ENCODE measurements at regions not wholly inside any gene's neighbourhood (a gene's known extent, or its start where the extent isn't known, plus 50 kb on each side); places are given as distances from the start of the nearest gene placed in this dataset.

GRCh38 chr21:43332861-43333297 lies 94.1 kb downstream of the SIK1 start:
- no peak for DNase-seq (ENCODE audit: low read depth in 2 of 2)

DNA sequence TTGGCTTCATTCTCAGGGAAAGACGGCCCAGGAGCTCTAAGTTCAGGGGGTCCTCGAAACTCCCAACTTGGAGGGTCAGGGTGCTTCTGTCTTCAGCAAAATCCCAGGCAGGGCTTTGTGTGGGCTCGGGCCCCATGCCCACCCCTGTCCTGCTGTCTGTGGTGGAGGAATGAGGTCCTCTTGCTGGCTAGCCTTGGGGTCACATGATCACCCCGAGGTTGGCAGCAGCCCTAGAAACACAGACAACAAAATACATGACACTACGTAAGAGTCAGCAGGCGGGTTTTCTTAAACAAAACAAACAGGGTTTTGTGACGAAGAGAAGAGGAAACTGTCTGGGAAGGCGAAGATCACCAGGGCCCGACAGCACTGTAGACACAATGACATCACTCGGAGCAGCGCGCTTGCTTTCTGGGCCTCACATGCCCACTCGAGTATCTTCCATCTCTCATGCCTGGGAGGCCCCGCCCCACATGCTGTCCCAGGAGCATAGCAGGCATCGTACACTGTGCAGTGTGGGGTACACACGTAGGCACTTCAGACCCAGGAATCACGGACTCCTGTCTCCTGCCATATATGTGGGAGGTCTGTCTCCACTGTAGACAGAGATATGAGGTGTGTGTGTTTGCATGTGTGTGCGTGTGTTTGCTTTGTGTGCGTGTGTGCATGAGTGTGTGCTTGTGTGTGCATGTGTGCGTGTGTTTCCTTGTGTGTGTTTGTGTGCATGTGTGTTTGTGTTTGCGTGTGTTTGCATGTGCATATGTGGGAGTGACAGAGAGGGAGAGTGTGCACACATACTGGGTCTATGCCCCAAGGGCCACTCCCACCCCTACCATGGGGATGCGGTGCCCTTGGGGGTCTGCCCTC lies 94.7 kb downstream of the SIK1 start:
- no peak for DNase-seq (ENCODE audit: low read depth in 2 of 2)

DNA sequence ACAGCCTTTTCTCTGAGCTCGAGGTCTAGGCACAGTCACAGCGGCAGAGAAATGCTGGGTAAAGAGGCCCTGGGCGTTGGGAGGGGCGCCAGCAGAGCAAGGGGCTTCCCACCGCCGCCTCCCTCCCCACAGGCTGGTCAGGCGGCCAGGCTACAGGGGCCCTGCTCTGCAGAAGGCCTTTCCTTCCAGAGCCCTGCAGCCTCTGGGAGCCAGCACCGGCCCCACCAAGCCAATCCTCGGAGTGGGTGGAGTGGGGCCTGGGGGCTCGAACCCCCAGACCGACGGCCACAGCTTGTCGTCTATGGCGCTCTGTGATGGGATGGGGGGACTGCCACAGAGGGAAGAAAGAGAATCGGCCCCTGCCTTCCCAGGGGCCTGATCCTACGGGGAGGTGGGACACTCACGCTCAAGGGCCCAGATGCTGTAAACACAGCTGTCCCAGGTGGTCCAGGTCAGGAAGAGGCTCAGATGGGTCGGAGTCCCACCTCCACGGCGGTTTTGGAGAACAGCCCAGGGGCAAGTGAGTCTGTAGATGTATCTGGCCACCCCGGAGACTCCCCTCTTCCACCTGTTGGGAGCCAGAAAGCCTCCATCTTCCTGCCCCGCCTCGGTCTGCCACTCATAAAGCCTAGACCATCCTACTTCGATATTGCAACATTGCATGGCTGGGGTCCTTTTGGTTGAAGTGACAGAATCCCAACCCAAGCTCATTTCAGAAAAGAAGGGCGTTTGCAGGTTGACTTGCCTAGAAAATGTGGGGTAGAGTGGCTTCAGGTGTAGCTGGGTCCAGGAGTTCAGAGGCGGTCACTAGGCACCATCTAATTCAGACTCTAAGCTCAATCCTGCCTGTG lies 95.6 kb downstream of the SIK1 start:
- no peak for DNase-seq (ENCODE audit: low read depth in 2 of 2)

DNA sequence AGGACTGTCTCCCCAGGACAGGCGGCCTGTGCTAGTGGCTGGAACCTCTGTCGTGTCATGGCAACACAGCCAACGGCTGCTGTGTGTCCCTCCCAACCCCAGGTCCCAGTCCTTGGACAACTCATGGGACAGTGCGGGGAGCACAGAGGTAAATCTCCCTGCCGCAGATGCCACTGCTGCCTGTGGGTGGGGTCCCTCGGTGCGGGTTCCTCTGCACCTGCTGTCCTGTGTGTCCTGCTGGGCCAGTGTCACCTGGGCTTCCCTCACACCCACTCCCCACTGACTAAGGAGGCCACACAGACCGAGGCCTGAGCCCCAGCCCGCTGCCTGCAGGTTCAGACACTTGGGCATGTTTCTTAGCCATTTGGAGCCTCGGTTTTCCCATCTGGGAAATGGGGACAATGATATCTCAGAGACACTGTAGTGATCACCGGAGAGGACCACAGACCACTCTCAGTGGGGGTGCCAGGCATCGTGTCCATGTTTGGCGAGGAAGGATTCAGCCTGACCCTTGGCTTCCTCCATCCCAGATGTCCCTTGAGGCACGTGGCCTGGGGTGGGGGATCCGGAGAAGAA lies 96.5 kb downstream of the SIK1 start:
- no peak for DNase-seq (ENCODE audit: low read depth in 2 of 2)

DNA sequence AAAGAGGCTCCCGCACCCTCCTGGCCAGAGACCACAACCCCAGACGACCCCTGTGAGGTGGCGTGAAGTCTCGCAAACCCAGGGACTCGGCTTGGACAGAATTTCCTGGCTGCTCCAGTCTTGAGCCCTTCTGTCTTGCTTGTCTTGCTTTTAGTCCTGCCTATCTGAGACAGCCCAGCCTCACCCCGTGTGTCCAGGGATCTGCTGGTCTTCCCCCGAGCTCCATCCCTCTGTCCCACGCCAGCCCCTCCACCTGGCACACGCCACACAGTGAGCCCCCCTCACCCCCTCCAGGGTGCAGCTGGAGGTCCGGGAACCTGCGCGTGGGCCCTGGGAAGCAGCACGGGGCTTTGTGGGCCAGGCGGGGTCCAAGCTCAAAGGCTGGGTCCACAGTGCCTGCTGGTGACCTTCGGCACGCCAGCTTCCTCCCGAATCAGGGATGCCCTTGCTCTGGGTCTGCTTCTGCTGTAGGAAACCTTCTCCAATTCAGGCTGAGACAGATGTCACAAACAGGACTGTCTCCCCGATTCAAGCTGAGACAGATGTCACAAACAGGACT lies 97.1 kb downstream of the SIK1 start:
- DNase-seq (ENCODE audit: low read depth in 2 of 2) = no peak

DNA sequence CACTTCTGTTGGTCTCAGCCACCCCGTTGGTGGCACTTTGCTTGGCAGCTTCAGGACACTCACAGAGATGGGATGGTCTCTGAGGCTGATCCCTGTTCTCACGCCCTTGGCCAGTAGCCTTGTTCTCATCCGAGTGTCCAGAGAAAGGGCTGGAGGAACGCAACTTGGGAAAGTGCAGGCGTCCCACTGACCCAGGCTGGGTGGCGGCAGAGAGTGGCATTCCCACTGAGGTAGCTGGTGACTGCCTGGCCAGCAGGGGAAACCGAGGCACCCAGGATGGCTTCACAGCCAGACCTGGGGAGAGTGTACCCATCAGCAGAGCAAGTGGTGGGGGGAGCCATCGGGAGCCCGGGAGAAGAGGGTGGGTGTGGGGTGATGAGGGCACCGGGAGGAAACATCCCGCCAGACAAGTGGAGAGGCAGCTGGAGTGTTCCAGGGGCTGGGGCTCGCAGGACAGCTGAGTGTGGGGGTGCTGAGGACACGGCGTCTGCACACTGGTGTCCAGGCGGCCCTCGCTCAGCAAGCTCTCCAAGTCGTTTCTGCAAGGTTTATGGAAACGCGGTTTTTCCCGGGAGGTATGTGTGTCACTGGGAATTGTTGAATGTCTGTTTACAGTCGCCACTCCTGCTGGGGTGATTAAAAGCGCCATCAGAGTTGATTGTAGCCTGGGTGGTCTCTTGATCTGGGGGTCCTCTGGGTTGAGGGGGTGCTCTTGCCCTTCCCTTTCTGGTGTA lies 97.8 kb downstream of the SIK1 start:
- DNase-seq (ENCODE audit: low read depth in 2 of 2) = no peak

DNA sequence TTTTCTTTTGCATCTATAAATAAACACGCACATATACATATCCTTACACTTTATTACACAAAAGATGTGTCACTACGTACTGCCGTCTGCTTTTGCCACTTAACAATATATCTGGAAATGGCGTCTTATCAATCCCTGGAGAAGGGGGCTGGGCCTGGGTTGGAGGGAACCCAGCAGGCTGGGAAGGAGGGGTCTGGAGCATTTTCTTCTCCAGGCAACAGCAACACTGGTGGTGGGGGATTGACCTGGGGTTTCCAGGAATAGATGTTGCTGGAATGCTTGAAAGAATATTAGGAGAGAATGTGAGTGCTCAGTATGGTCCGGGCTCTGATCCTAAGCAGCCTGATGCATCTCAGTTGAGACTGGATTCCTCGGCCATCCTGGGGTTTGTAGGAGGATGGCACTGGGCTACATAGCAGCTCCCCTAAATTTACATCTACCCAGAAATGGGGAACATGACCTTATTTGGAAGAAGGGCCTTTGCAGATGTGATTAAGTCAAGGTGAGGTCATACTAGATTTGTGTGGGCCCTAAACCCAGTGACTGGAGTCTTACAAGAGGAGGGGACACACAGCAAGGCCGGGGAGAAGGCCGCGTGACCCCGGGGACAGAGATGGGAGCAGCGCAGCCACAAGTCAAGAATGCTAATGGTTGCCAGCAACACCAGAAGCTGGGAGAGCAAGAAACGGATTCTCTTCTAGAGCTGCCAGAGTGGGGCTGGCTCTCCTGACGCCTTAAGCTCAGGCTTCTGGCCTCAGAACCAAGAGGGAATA lies 98.6 kb downstream of the SIK1 start:
- DNase-seq (ENCODE audit: low read depth in 2 of 2) = no peak

DNA sequence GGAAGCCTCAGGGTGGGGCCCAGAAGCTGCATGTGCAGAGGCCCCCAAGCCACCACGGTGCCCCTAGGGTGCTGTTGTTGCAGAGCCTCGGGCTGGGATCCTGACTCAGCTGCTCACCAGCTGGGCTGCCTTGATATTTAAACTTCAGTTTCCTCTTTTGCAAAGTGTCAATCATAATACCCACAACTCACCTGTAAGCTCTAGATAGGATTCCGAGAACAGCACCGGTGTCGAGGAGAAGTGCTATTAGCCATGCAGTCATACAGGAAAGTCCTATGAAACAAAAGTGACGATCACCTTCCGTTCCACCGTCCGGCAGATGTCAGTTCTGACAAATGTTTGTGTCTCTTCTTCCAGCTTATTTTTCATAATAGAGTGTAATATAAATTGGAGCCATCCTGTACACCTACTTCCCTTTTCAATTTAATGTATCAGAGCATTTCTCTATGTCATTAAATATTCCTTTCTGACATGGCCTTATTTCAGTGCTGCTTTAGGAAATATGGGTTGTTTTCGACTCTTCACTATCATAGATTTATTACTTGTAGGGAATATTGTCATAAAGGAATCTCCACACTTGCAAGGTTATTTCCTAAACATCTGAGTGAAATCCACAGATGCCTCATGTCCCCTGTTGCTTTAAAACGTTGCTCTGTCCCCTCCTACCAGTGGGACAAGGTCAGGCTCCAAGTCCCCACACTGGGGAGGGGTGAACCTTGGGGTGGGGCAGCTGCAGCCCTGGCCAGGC lies 100.8 kb downstream of the SIK1 start:
- DNase-seq (ENCODE audit: low read depth in 2 of 2) = no peak

DNA sequence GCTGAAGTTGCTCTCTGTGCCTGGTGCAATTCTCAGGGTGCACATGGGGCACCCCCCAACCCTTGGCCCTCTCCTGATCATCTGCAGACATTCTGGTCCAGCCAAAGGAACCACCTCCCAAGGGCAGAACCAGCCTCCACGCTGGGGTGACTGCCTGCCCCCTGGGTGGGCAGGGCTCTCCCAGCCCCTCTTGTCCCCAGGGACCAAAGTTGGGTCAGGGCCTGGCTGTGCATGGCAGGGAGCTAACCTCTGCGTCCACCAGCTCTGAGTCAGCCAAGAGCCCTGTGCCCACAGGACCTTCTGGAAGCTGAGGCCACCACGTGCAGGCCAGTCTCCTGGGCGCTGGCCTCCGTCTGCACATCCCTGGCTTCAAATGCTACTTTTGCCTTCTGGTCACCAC lies 101.9 kb downstream of the SIK1 start:
- DNase-seq (ENCODE audit: low read depth in 2 of 2) = no peak

GRCh38 chr21:43324596-43324995 lies 102.3 kb downstream of the SIK1 start:
- DNase-seq (ENCODE audit: low read depth in 2 of 2) = no peak

- DNase-seq (ENCODE audit: low read depth in 2 of 2) = no peak
These were observed 103.5 kb downstream of the SIK1 start for GRCh38 chr21:43323244-43324005.

- DNase-seq (ENCODE audit: low read depth in 2 of 2) = no peak
These were observed 104.1 kb downstream of the SIK1 start for GRCh38 chr21:43322805-43323204.

GRCh38 chr21:43322311-43322710 lies 104.6 kb downstream of the SIK1 start:
- DNase-seq (ENCODE audit: low read depth in 2 of 2) = no peak

- no peak for DNase-seq (ENCODE audit: low read depth in 2 of 2)
These were observed 105.3 kb downstream of the SIK1 start for GRCh38 chr21:43321611-43322010.

GRCh38 chr21:43321111-43321510 lies 105.8 kb downstream of the SIK1 start:
- no peak for DNase-seq (ENCODE audit: low read depth in 2 of 2)

DNA sequence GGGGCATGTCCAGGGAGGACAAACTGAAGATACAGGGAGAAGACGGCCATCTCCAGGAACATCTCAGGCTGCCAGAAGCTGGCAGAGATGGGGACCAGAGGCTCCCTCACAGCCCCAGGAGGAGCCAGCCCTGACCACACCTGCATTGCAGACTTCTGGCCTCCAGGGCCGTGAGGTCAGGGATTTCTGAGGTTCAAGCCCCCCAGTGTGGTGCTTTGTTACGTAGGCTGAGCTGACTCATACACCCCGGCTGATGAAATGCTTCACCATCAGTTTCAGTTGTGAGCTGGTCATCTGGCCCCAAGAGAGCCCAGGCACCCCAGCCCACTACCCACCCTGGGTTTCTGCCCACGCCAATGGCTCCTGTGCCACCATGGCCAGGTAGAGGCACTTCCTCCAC lies 106.4 kb downstream of the SIK1 start:
- DNase-seq (ENCODE audit: low read depth in 2 of 2) = no peak

DNA sequence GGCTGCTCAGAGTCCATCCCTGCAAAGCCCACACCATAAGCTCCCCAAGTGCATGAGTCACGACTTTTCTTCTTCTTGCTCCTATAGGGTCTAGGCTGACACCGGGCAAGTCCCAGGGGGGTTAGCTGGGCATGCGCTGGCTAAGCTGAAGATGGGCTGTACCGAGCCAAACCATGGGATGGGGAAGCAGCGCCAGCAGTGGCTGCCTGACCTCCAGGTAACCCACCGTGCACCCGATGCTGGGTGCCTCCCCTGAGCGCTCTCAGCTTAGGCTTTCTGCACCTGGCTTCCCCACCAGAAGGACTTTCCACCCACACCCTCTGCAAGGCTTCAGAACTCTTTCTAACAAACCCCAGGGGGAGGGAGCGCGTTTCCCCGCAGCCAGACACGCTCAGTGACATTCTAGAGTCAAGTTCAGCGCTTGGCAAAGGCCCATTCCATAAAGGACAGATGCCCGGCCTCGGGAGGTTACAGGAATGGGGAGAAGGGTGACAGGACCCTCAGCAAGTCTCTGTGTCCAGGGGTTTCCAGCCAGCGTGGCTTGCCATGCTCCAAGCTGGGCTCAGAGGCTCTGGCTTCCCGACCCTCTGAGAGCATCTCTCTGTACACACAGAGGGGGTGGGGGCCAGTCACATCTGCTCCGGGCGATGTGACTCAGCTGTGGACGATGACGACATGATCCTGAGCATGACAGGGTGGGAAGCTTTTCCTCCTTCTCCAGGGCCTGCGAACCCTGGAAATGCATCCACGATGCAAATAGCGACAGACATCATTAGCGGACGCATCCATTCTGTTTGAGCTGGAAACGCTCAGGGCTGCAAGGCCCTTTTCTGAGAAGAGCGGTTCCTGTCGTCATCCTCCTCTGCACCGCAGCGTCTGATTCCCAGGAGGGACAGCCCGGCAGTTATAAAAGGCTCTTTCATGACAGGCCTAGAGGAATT lies 107.8 kb downstream of the SIK1 start:
- DNase-seq (ENCODE audit: low read depth in 2 of 2) = no peak

DNA sequence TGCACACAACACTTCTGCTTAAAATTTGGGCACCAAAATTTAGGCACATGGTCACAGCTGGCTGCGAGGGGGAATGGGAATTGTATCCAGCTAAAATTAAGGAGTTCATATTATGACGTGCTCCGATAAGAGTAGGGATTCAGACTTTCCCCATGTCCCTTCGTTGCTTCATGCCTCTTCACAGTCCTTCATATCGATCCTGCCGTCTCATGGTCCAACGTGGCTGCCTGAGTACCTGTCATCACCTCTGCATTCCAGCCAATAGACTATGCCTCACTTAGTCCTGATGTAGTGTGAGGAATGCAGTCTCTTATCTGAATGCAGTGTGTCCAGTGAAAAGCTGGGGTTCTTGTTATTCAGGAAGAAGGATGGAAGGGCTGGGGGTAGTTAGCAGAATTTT lies 108.6 kb downstream of the SIK1 start:
- no peak for DNase-seq (ENCODE audit: low read depth in 2 of 2)
